ENCODE measurements at regions not wholly inside any gene's neighbourhood (a gene's known extent, or its start where the extent isn't known, plus 50 kb on each side); places are given as distances from the start of the nearest gene placed in this dataset.
"Not testable (repeated sequence)": the region's sequence is repeated elsewhere in the genome, so short reads cannot be mapped to it uniquely, and the experiment has no call there.

GRCh38 chr16:60811051-60811608 is 1225.1 kb downstream of the CDH8 start:
- TF ChIP-seq CTCF (IDR thresholded peaks at IDR 0.05; ENCODE audit: insufficient read depth, low read length, poor library complexity, severe bottlenecking) = no peak
- Histone ChIP-seq H3K4me3 (replicated peaks; ENCODE audit: low read depth, low read length) (no peak overlapping the region), H3K27me3 (replicated peaks; ENCODE audit: control insufficient read depth, insufficient read depth, low read length) (no peaks in the 10 kb centered on the region), H3K36me3 (ENCODE audit: control insufficient read depth, insufficient read depth, low read length) (no peaks in the 10 kb centered on the region)
- no peak for DNase-seq (ENCODE audit: extremely low read depth, insufficient read length)

- no peaks in the 10 kb centered on the region for H3K27me3 ChIP-seq (replicated peaks; ENCODE audit: control insufficient read depth, insufficient read depth, low read length)
- no peak for TF ChIP-seq CTCF (IDR thresholded peaks at IDR 0.05; ENCODE audit: insufficient read depth, low read length, poor library complexity, severe bottlenecking)
- no peaks in the 10 kb centered on the region for H3K36me3 ChIP-seq (ENCODE audit: control insufficient read depth, insufficient read depth, low read length)
- no peak for DNase-seq (ENCODE audit: extremely low read depth, insufficient read length)
- no peak overlapping the region for H3K4me3 ChIP-seq (replicated peaks; ENCODE audit: low read depth, low read length)
Measured at GRCh38 chr16:60810250-60810649, 1226.0 kb downstream of the CDH8 start.

GRCh38 chr16:60792437-60792836 is 1243.8 kb downstream of the CDH8 start:
- DNase-seq (ENCODE audit: extremely low read depth, insufficient read length) = no peak
- no peaks in the 10 kb centered on the region for H3K36me3 ChIP-seq (ENCODE audit: control insufficient read depth, insufficient read depth, low read length)
- H3K27me3 ChIP-seq (replicated peaks; ENCODE audit: control insufficient read depth, insufficient read depth, low read length) = no peaks in the 10 kb centered on the region
- TF ChIP-seq CTCF (IDR thresholded peaks at IDR 0.05; ENCODE audit: insufficient read depth, low read length, poor library complexity, severe bottlenecking) = no peak
- H3K4me3 ChIP-seq (replicated peaks; ENCODE audit: low read depth, low read length) = no peak overlapping the region

- DNase-seq (ENCODE audit: extremely low read depth, insufficient read length) = no peak
- H3K27me3 ChIP-seq (replicated peaks; ENCODE audit: control insufficient read depth, insufficient read depth, low read length) = no peaks in the 10 kb centered on the region
- H3K4me3 ChIP-seq (replicated peaks; ENCODE audit: low read depth, low read length) = no peak overlapping the region
- H3K36me3 ChIP-seq (ENCODE audit: control insufficient read depth, insufficient read depth, low read length) = no peaks in the 10 kb centered on the region
- TF ChIP-seq CTCF (IDR thresholded peaks at IDR 0.05; ENCODE audit: insufficient read depth, low read length, poor library complexity, severe bottlenecking) = no peak
Measured at GRCh38 chr16:60788631-60789030, 1247.6 kb downstream of the CDH8 start.

GRCh38 chr16:60776281-60776680 is 1260.0 kb downstream of the CDH8 start:
- DNase-seq (ENCODE audit: extremely low read depth, insufficient read length) = no peak
- no peak overlapping the region for H3K4me3 ChIP-seq (replicated peaks; ENCODE audit: low read depth, low read length)
- TF ChIP-seq CTCF (IDR thresholded peaks at IDR 0.05; ENCODE audit: insufficient read depth, low read length, poor library complexity, severe bottlenecking) = no peak
- no peaks in the 10 kb centered on the region for H3K27me3 ChIP-seq (replicated peaks; ENCODE audit: control insufficient read depth, insufficient read depth, low read length)
- no peaks in the 10 kb centered on the region for H3K36me3 ChIP-seq (ENCODE audit: control insufficient read depth, insufficient read depth, low read length)

- no peak for DNase-seq (ENCODE audit: extremely low read depth, insufficient read length)
- no peak for TF ChIP-seq CTCF (IDR thresholded peaks at IDR 0.05; ENCODE audit: insufficient read depth, low read length, poor library complexity, severe bottlenecking)
- Histone ChIP-seq H3K36me3 (ENCODE audit: control insufficient read depth, insufficient read depth, low read length) (no peaks in the 10 kb centered on the region), H3K4me3 (replicated peaks; ENCODE audit: low read depth, low read length) (no peak overlapping the region), H3K27me3 (replicated peaks; ENCODE audit: control insufficient read depth, insufficient read depth, low read length) (no peaks in the 10 kb centered on the region)
Measured at GRCh38 chr16:60771138-60771537, 1265.1 kb downstream of the CDH8 start.

- H3K27me3 ChIP-seq (replicated peaks; ENCODE audit: control insufficient read depth, insufficient read depth, low read length); H3K4me3 ChIP-seq (replicated peaks; ENCODE audit: low read depth, low read length); DNase-seq (ENCODE audit: extremely low read depth, insufficient read length); H3K36me3 ChIP-seq (ENCODE audit: control insufficient read depth, insufficient read depth, low read length): not testable (repeated sequence)
Measured at GRCh38 chr16:60770384-60770783, 1265.9 kb downstream of the CDH8 start.

All from GM06990 (cell line).